ENCODE measurements at regions not wholly inside any gene's neighbourhood (a gene's known extent, or its start where the extent isn't known, plus 50 kb on each side); places are given as distances from the start of the nearest gene placed in this dataset.
"Not testable (repeated sequence)": the region's sequence is repeated elsewhere in the genome, so short reads cannot be mapped to it uniquely, and the experiment has no call there.

DNA sequence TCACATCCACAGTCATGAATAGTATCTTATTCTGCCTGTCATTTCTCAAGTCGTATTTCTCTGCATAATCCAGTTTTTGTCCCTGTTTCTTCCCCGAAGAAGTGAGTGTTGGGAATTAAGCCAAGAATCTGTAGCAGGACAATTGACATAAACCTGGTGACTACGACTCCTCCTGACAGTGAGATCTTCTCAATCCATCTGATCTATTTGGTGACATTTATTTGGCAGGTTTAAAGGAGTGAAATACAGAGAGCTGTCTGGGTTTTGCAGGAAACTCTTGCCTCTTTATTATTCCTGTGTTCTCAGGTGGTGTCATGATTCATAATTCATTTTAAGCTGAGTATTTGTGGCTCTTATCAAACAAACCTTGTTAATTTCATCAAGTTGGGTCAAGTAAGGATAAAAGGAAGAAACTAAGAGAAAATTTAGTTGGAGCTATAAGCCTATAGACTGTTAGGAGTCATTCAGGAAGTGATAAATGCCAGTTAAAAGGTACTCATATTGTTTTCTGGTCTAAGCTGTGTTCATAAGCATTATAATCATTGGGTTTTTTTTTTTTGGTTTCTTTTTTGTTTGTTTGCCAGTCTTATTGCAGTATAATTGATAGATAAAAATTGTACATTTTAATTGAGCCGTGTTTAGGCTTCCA is 95.9 kb upstream of the PCSK1 start:
- no peak for DNase-seq (ENCODE audit: low read depth in 2 of 3, low spot score in 2 of 3)

DNA sequence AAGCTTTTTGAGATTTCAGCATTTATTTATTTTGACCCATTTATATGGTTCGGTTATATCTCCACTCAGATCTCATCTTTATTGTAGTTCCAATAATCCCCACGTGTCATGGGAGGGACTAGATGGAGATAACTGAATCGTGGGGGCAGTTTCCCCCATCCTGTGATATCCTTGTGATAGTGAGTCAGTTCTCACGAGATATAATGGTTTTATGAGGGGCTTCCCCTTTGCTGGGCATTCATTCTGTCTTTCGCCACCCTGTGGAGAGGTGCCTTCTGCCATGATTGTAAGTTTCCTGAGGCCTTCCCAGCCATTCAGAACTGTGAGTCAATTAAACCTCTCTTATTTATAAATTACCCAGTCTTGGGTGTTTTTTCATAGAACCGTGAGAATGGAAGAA is 96.5 kb upstream of the PCSK1 start:
- no peak for DNase-seq (ENCODE audit: low read depth in 2 of 3, low spot score in 2 of 3)

DNA sequence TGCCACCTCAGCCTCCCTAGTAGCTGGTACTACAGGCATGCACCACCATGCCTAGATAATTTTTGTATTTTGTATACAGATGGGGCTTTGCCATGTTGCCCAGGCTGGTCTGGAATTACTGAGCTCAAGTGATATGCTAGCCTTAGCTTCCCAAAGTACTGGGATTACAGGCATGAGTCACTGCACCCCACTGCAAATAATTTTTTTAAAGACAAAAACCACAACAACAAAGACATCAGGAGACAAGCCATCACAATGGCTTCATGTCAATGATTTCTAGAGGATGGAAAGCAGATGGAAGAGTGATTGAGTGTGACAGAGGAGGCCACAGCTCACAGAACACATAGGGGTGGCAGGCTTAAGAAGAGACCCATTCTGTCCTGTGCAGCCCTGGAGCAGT is 97.9 kb upstream of the PCSK1 start:
- DNase-seq (ENCODE audit: low read depth in 2 of 3, low spot score in 2 of 3) = no peak

- DNase-seq (ENCODE audit: low read depth in 2 of 3, low spot score in 2 of 3) = no peak
Observed at GRCh38 chr5:96533371-96533770, 100.3 kb upstream of the PCSK1 start.

DNA sequence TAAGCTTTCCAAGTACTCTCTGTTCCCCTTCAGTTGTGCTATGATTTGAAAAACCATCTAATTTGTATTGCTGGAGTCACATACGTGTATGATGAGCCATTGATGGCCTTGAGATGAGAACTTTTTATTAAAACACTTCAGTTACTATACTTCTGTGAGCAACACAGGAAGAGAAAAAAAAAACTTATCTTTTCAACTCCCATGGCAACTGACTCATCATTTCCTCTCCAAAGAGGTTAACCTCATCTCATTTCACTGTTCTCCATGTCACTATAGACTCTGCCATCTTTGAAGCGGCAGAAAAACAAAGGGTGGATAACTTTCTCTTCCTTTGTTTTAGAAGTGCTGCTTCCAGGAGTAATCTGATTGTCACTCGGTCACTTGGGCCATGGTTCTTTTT is 104.3 kb upstream of the PCSK1 start:
- DNase-seq (ENCODE audit: low read depth in 2 of 3, low spot score in 2 of 3) = no peak

DNA sequence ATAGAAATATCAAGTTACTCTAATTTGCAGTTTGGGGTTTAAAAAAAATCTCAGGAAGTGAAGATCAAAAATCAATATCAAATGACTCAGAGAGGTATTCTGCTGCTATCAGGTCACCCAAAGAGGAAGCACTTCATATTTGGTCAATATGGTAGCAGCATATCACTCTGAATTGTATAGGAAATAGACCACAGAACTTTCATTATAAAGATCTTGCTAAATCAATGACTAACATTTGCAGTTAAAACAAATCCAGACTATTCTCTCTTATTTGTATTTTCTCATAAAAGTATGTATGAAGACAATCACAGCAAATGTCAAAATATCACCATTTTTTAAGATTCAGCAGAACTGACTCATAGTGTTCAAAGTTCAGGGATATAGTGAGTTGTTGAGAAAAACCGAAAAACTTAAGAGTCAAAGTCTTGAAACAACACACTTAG is 105.8 kb upstream of the PCSK1 start:
- no peak for DNase-seq (ENCODE audit: low read depth in 2 of 3, low spot score in 2 of 3)

DNA sequence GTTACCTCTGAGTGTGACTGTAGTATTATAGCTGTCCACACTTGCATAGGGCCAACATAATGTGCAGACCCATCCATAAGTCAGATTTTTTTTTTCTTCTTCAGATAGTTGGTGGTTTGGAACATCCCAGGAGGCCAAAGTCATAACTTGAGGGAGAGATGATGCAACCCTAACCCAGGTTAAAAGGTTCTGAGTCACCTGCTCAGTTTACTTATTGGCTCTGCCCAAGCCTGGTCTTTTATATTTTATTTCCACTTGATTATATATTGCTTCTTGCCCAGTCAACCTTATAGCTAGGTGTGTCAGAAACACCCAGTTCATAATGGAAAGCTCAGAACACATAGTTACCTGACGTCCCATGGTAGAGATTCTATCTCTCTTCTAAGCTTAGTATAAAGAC is 113.1 kb upstream of the PCSK1 start:
- no peak for DNase-seq (ENCODE audit: low read depth in 2 of 3, low spot score in 2 of 3)

DNA sequence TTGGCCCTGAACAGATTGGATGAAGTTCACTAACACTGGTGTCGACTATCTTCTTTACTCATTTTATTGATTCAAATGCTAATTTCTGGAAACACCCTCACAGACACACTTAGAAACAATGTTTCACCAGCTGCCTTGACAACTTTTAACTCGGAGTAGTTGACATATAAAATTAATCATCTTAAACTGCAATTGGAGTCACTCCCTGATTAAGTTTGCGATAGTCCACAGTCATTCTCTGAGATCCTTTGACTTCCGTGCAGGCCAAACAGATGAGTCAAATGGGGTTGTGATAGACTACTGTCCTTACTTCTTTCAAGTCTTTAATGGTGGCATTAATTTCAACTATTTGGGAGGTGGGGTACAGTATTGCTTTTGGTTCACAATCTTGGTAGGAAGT is 114.4 kb upstream of the PCSK1 start:
- DNase-seq (ENCODE audit: low read depth in 2 of 3, low spot score in 2 of 3) = no peak

- no peak for DNase-seq (ENCODE audit: low read depth in 2 of 3, low spot score in 2 of 3)
Observed at GRCh38 chr5:96548905-96549304, 113.3 kb upstream of the CAST start.

- DNase-seq (ENCODE audit: low read depth in 2 of 3, low spot score in 2 of 3) = not testable (repeated sequence)
Observed at GRCh38 chr5:96560857-96561256, 101.3 kb upstream of the CAST start.

- DNase-seq (ENCODE audit: low read depth in 2 of 3, low spot score in 2 of 3) = no peak
Observed at GRCh38 chr5:96562614-96563013, 99.6 kb upstream of the CAST start.

GRCh38 chr5:96563816-96564215 is 98.4 kb upstream of the CAST start:
- no peak for DNase-seq (ENCODE audit: low read depth in 2 of 3, low spot score in 2 of 3)

DNA sequence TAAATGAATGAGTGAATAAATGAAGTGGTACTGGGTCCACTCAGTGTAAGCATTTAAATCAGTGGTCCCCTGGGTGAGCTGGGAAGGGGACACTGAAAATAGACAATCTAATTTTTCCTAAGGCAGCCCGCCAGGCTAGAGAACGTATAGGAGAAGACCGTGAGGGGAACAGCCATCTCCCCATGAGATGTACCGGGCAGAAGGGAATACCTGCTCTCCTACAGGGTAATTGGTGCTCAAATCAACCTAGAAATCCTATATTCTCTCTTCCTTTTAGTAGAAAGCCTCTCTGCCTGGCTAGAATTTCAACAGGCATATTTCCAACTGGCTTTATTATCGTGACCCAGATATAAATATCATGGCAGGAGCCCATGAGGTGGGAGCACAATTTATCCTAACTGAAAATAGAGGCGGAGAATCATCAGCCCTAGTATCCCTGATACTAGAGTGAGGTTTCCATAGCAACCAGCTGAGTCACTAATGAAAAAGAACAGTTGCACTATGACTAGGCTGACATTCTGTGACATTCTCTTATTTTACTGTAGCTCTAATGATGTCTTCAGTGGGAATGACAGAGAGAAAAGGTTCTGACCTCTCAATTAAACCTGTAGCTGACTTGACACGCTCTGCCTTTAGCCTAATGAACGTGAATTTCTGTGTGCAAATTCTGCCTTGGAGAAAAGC is 96.5 kb upstream of the CAST start:
- DNase-seq (ENCODE audit: low read depth in 2 of 3, low spot score in 2 of 3) = no peak

DNA sequence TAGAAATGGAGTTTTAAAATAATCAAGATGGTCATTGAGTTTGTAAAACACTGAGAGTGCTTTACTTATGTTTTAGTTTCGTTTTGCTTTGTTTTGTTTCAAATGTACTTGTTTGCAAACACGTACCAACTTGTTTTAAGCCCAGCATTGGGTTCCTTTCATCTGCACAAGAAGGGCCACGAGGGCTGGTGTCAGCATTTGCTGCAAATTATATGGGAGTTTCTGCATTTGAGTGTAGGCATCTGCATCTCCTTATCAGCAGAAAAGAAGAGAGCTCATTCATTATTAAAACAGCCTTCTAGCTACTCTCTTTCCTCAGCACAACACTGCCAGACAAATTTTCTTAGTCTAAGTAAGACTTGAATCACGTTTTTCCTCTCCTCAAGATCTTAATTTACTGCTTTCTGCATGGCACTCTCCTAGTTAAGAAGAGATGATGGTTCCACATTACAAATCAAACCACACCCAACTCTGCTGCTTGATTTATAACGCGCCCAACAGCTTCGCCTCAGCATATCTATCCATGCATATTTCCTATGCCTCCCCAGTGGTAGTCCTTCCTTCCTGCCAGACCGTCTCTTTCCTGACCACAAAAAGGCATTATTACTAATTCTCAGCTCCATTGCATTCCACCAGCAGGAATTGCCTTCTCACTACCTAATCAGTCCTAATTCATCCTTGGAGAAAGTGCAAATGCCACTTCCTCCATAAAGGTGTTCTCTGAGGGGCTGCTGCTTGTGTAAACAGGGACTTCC is 95.2 kb upstream of the CAST start:
- no peak for DNase-seq (ENCODE audit: low read depth in 2 of 3, low spot score in 2 of 3)

DNA sequence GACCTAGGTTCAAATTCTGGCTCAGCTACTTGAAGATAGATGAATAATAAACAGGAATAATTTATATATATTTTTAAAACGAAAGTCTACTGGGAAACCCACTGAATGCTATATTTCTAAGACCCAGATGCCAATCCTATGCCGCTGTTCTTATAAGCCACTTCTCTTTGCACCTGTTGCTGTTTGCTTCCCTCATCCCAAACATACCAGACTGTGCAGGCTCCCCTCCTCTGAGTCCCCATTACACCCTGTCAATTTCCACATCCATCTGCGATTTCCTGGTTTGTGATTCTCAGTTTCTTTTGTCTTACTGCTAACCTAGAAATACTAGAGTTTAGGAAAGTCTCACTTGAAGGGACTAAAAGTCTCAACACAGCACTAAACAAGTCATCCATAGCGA is 92.8 kb upstream of the CAST start:
- no peak for DNase-seq (ENCODE audit: low read depth in 2 of 3, low spot score in 2 of 3)

DNA sequence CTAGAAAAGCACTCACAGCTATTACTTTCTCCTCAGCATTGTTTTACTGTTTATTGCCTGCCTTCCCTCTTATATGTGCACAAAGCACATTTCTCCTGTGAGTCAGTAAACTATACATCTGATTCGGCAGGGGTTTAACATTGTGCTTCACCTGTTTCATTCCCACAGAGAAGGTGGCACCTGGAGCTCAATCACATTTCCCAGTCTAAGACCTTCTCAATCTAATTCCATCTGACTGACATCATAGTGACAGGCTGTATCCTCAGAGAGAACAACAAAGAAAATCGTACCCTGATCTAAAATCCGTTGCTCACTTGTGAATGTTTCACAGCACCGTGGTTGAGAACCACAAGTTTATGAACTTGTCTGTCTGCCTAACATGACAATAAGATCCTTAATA is 92.4 kb upstream of the CAST start:
- DNase-seq (ENCODE audit: low read depth in 2 of 3, low spot score in 2 of 3) = no peak

DNA sequence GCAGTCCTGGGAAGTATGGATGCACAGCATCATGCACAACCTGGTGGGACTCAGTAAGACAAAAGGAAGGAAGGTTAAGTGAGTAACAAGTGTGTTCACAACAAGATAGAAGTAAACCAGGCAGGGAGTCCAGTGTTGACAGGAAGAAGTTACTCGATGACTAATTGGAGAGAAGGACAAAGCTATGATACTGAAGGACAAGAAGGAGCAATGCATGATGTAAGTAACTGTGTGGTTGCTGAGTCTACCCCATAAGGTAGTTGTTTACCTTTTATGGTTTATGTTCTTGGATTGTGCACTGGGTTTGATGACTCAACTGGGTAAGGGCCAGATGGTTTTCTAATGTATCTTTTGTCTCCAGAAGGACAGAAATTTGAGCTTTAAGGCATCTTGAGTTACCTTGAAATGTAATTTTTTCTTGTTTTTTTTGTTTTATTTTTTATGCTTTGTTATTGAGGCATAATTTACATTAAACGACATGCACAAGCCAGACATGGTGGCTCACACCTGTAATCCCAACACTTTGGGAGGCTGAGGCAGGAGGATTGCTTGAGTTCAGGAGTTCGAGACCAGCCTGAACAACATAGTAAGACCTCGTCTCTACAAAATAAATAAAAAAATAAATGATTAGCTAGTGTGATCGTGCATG is 89.2 kb upstream of the CAST start:
- no peak for DNase-seq (ENCODE audit: low read depth in 2 of 3, low spot score in 2 of 3)

- DNase-seq (ENCODE audit: low read depth in 2 of 3, low spot score in 2 of 3) = no peak
Observed at GRCh38 chr5:96573513-96573894, 88.7 kb upstream of the CAST start.

DNA sequence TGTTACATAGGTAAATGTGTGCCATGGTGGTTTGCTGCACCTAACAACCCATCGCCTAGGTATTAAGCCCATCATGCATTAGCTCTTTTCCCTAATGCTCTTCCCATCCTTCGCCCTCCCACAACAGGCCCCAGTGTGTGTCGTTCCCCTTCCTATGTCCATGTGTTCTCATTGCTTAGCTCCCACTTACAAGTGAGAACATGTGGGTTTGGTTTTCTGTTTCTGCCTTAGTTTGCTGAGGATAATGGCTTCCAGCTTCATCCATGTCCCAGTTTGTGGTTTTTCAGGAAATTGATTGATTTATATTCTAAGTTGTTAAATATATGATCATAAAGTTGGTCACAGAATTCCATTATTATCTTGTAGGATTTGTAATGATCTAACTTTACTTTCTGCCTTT is 85.3 kb upstream of the CAST start:
- no peak for DNase-seq (ENCODE audit: low read depth in 2 of 3, low spot score in 2 of 3)

DNA sequence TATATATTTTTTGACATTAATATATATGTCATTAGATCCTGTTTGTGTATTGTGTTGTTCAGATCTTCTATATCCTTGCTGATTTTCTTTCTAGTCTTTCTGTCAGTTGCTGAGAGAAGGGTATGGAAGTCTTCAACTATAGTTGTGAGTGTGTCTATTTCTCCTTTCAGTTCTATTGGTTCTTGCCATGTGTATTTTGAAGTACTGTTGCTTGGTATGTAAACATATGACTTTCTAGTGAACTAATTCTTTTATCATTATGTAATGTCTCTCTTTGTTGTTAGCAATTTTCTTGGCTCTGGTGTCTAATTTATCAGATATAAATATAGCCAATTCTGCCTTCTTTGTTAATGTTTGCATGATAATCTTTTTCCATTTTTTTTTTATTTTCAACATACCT is 84.3 kb upstream of the CAST start:
- no peak for DNase-seq (ENCODE audit: low read depth in 2 of 3, low spot score in 2 of 3)

DNA sequence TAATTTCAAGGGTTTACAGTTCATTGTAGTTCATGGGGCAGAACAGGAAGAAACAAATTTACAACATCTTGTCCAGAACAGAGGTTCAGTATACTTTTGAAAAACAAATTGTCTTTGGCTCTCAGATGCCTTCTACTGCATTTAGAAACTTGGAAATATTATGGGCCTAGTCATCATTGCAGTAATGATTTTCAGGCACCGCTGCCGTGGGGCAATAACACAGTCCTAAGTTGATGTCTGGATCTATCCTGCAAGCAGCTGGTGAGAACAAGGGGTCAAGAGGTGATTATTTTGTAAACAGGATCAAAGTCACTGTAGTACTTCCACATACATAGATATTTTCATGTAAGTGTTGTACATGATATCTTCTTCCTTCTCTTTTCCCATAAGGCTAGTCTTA is 82.5 kb upstream of the CAST start:
- no peak for DNase-seq (ENCODE audit: low read depth in 2 of 3, low spot score in 2 of 3)

- DNase-seq (ENCODE audit: low read depth in 2 of 3, low spot score in 2 of 3) = no peak
Observed at GRCh38 chr5:96582343-96582742, 79.8 kb upstream of the CAST start.
